H1 (cell line): ENCODE measurements at regions not wholly inside any gene's neighbourhood (a gene's known extent, or its start where the extent isn't known, plus 50 kb on each side); places are given as distances from the start of the nearest gene placed in this dataset.

Experiments
- CTCF ChIA-PET: fragments of 300-600 bp; sonication (Branson Sonifier 250); formaldehyde crosslinking; loops from one replicate; lab custom pipeline; 2021; ENCODE audit not compliant: partially characterized antibody; lab: Charles Lee
- POLR2A ChIA-PET: fragments of 300-600 bp; sonication (Branson Sonifier 250); formaldehyde crosslinking; loops from one replicate; lab custom pipeline; 2021; ENCODE audit warnings: inconsistent platforms; ENCODE audit not compliant: partially characterized antibody; lab: Charles Lee
- DNase-seq, 2 experiments: peaks; one replicate each; pipeline versions ENCODE4 v3.0.0 to v3.0.0-alpha.2; 2010 to 2022; ENCODE audit warnings: low spot score in 2 of 2, low read depth in 1 of 2, mixed read lengths in 1 of 2
- FAIRE-seq: peaks from 2 replicates; lab custom pipeline; 2011; peaks lifted over from hg19 to GRCh38; lab: Jason Lieb, UNC
- H2AFZ ChIP-seq: 2 replicates; pipeline ENCODE4 v1.8.1; 2012; ENCODE audit warnings: low read length, inconsistent platforms
- H2AK5ac ChIP-seq: 2 replicates; pipeline ENCODE4 v1.6.1; 2013; ENCODE audit warnings: low read depth, low read length
- H2BK120ac ChIP-seq: replicated peaks from 2 replicates; pipeline ENCODE3; 2013; ENCODE audit warnings: low read depth, low read length, inconsistent platforms
- H2BK12ac ChIP-seq: 2 replicates; pipeline ENCODE4 v1.6.1; 2013; ENCODE audit warnings: low read depth, low read length
- H2BK15ac ChIP-seq: 2 replicates; pipeline ENCODE4 v1.6.1; 2013; ENCODE audit warnings: low read length
- H2BK20ac ChIP-seq: 2 replicates; pipeline ENCODE4 v1.6.1; 2013; ENCODE audit warnings: low read length
- H2BK5ac ChIP-seq: 2 replicates; pipeline ENCODE4 v1.6.1; 2013; ENCODE audit warnings: low read depth, low read length
- H3K14ac ChIP-seq: 2 replicates; pipeline ENCODE4 v1.6.1; 2013; ENCODE audit warnings: inconsistent platforms; ENCODE audit not compliant: insufficient read length
- H3K18ac ChIP-seq: 2 replicates; pipeline ENCODE4 v1.6.1; 2013; ENCODE audit warnings: low read length; ENCODE audit errors: extremely low read depth
- H3K23ac ChIP-seq: 2 replicates; pipeline ENCODE4 v1.6.1; 2013; ENCODE audit warnings: inconsistent platforms; ENCODE audit not compliant: insufficient read length
- H3K23me2 ChIP-seq: 2 replicates; pipeline ENCODE4 v1.6.1; 2013; ENCODE audit warnings: low read depth, low read length
- H3K27ac ChIP-seq: 2 replicates; pipeline ENCODE4 v1.6.1; 2011; ENCODE audit warnings: low read depth, low read length, inconsistent platforms
- H3K27me3 ChIP-seq, 4 experiments: replicated peaks in 1 of 4; 1 replicate in 1 of 4; 2 replicates in 3 of 4; pipeline versions ENCODE4 v1.6.1 to v1.8.1; 2011 to 2013; ENCODE audit warnings: low read length in 3 of 4, mild to moderate bottlenecking in 3 of 4, inconsistent platforms in 2 of 4, mixed read lengths in 2 of 4, moderate library complexity in 1 of 4; ENCODE audit not compliant: control insufficient read depth in 3 of 4, insufficient read depth in 3 of 4; ENCODE audit errors: extremely low read depth in 1 of 4
- H3K36me3 ChIP-seq, 4 experiments: 2 replicates each; pipeline versions ENCODE4 v1.6.1 to v1.8.1; 2011 to 2013; ENCODE audit warnings: mild to moderate bottlenecking in 4 of 4, low read length in 3 of 4, moderate library complexity in 2 of 4, control low read depth in 1 of 4, inconsistent platforms in 1 of 4; ENCODE audit not compliant: insufficient read depth in 4 of 4, control insufficient read depth in 2 of 4
- H3K4ac ChIP-seq: replicated peaks from 2 replicates; pipeline ENCODE3; 2013; ENCODE audit warnings: low read length, low read depth, mixed read lengths, inconsistent platforms; ENCODE audit not compliant: insufficient read length
- H3K4me1 ChIP-seq, 4 experiments: replicated peaks in 1 of 4; 1 replicate in 1 of 4; 2 replicates in 3 of 4; pipeline versions ENCODE4 v1.6.1 to v1.8.1; 2011 to 2013; ENCODE audit warnings: low read length in 3 of 4, inconsistent platforms in 2 of 4, mixed read lengths in 1 of 4; ENCODE audit not compliant: insufficient read depth in 4 of 4, control insufficient read depth in 3 of 4
- H3K4me2 ChIP-seq, 2 experiments: 2 replicates each; pipeline versions ENCODE4 v1.6.1 to v1.8.1; 2011 to 2013; ENCODE audit warnings: low read depth in 2 of 2, low read length in 2 of 2, control low read depth in 1 of 2, inconsistent platforms in 1 of 2, mild to moderate bottlenecking in 1 of 2; ENCODE audit not compliant: insufficient read depth in 1 of 2
- H3K4me3 ChIP-seq, 4 experiments: fragments of 200-600, 300-600 bp in 1 of 4; sonication (generic), shearing (Covaris generic), sonication (Bioruptor Twin) in 1 of 4; 2 replicates each; pipeline versions ENCODE4 v1.5.1 to v1.8.1; 2011 to 2016; ENCODE audit warnings: low read length in 4 of 4, low read depth in 3 of 4, control low read depth in 2 of 4, inconsistent platforms in 2 of 4, mild to moderate bottlenecking in 2 of 4, mixed read lengths in 1 of 4, moderate library complexity in 1 of 4; ENCODE audit not compliant: insufficient read depth in 2 of 4; ENCODE audit errors: extremely low read depth in 1 of 4
- H3K56ac ChIP-seq: replicated peaks from 2 replicates; pipeline ENCODE3; 2013; ENCODE audit warnings: low read depth, mild to moderate bottlenecking, mixed read lengths, low read length, inconsistent platforms; ENCODE audit not compliant: insufficient read length
- H3K79me1 ChIP-seq: 2 replicates; pipeline ENCODE4 v1.6.1; 2013; ENCODE audit warnings: low read depth, low read length, control low read depth
- H3K79me2 ChIP-seq, 2 experiments: 2 replicates each; pipeline versions ENCODE4 v1.6.1 to v1.8.1; 2012 to 2013; ENCODE audit warnings: low read length in 2 of 2, mild to moderate bottlenecking in 2 of 2, inconsistent platforms in 1 of 2; ENCODE audit not compliant: insufficient read depth in 2 of 2, control insufficient read depth in 1 of 2
- H3K9ac ChIP-seq, 4 experiments: replicated peaks in 1 of 4; 1 replicate in 1 of 4; 2 replicates in 3 of 4; pipeline versions ENCODE4 v1.6.1 to v1.8.1; 2011 to 2013; ENCODE audit warnings: low read depth in 3 of 4, low read length in 3 of 4, control low read depth in 2 of 4, mild to moderate bottlenecking in 2 of 4, moderate library complexity in 2 of 4, inconsistent platforms in 1 of 4; ENCODE audit errors: extremely low read depth in 1 of 4
- H3K9me3 ChIP-seq, 2 experiments: 2 replicates each; pipeline versions ENCODE4 v1.6.1 to v1.8.1; 2012 to 2013; ENCODE audit warnings: mild to moderate bottlenecking in 2 of 2, moderate library complexity in 2 of 2, control low read depth in 1 of 2, inconsistent platforms in 1 of 2, low read depth in 1 of 2, low read length in 1 of 2, mixed read lengths in 1 of 2; ENCODE audit not compliant: insufficient read depth in 2 of 2
- H4K20me1 ChIP-seq, 2 experiments: replicated peaks in 1 of 2; 2 replicates each; pipeline versions ENCODE3 to v1.8.1; 2011 to 2013; ENCODE audit warnings: inconsistent platforms in 2 of 2, low read length in 2 of 2, mild to moderate bottlenecking in 1 of 2; ENCODE audit not compliant: insufficient read depth in 2 of 2, control insufficient read depth in 1 of 2
- H4K5ac ChIP-seq: 2 replicates; pipeline ENCODE4 v1.6.1; 2013; ENCODE audit warnings: low read length, low read depth, mixed read lengths, inconsistent platforms; ENCODE audit not compliant: insufficient read length
- H4K8ac ChIP-seq: 2 replicates; pipeline ENCODE4 v1.8.0; 2013; ENCODE audit warnings: mild to moderate bottlenecking, moderate library complexity, low read length, inconsistent platforms; ENCODE audit not compliant: insufficient read depth; ENCODE audit errors: extremely low read depth
- H4K91ac ChIP-seq: replicated peaks from 2 replicates; pipeline ENCODE3; 2013; ENCODE audit warnings: low read length, mixed read lengths, inconsistent platforms; ENCODE audit not compliant: insufficient read length
- E2F6 ChIP-seq: IDR thresholded peaks from 2 replicates; pipeline ENCODE4 v1.6.1; 2012; ENCODE audit warnings: inconsistent platforms
- EGR1 ChIP-seq: IDR thresholded peaks from 2 replicates; pipeline ENCODE4 v1.6.1; 2011; ENCODE audit warnings: low read depth, low read length, borderline replicate concordance
- EP300 ChIP-seq, 2 experiments: IDR thresholded peaks; 1 replicate in 1 of 2; 2 replicates in 1 of 2; pipeline ENCODE4 v1.6.1; 2011 to 2012; ENCODE audit warnings: low read depth in 2 of 2, low read length in 2 of 2, mild to moderate bottlenecking in 2 of 2, borderline replicate concordance in 1 of 2, inconsistent platforms in 1 of 2, moderate library complexity in 1 of 2
- EZH2 ChIP-seq: fragments of 200-600 bp; sonication (generic); IDR thresholded peaks from 2 replicates; pipeline ENCODE4 v1.7.1; 2012; ENCODE audit warnings: low read depth, mild to moderate bottlenecking, moderate library complexity, low read length, inconsistent platforms; ENCODE audit not compliant: severe bottlenecking
- HDAC6 ChIP-seq: IDR thresholded peaks from one replicate; pipeline ENCODE4 v1.7.1; 2012; ENCODE audit warnings: low read depth, mild to moderate bottlenecking, inconsistent platforms, low read length, moderate library complexity
- NANOG ChIP-seq: IDR thresholded peaks from 2 replicates; pipeline ENCODE4 v1.6.1; 2011; ENCODE audit warnings: low read length, low read depth, mild to moderate bottlenecking, inconsistent platforms; ENCODE audit not compliant: insufficient read depth, poor library complexity, severe bottlenecking
- RXRA ChIP-seq: IDR thresholded peaks from 2 replicates; pipeline ENCODE4 v1.6.1; 2011; ENCODE audit warnings: low read depth, mild to moderate bottlenecking, low read length, moderate library complexity; ENCODE audit not compliant: insufficient read depth
- SRF ChIP-seq: IDR thresholded peaks from 2 replicates; pipeline ENCODE4 v1.6.1; 2011; ENCODE audit warnings: mild to moderate bottlenecking, low read depth, low read length, moderate library complexity
- TAF1 ChIP-seq: IDR thresholded peaks from 2 replicates; pipeline ENCODE4 v1.6.1; 2011; ENCODE audit warnings: mild to moderate bottlenecking, low read depth, low read length
- TCF12 ChIP-seq: IDR thresholded peaks from 2 replicates; pipeline ENCODE4 v1.6.1; 2011; ENCODE audit warnings: low read depth, mild to moderate bottlenecking, low read length
- USF2 ChIP-seq: IDR thresholded peaks from 2 replicates; pipeline ENCODE4 v1.6.1; 2011; ENCODE audit warnings: low read length, improper control_type of control experiment
- WGBS, 2 experiments: shearing (Covaris generic) in 1 of 2; methylation state at CpG; one replicate each; pipeline versions ENCODE4 v1.1.6 to v1.1.7; 2013 to 2015; ENCODE audit warnings: low lambda C conversion rate in 2 of 2, mixed read lengths in 2 of 2, inconsistent platforms in 1 of 2, low coverage in 1 of 2, missing lambda C conversion rate in 1 of 2; ENCODE audit not compliant: insufficient replicate concordance in 2 of 2, insufficient coverage in 1 of 2, insufficient read length in 1 of 2; ENCODE audit errors: extremely low coverage in 1 of 2, missing lambda C conversion rate in 1 of 2; 5-methylcytosine and 5-hydroxymethylcytosine counted together

GRCh38 chr6:130526466-130526865, 160.6 kb downstream of the TMEM200A start:
- Histone ChIP-seq H3K4me2 (no peak overlapping the region), H3K79me2 (no peaks in the 10 kb centered on the region), H3K14ac (no peak overlapping the region), H3K9me3 (no peaks in the 10 kb centered on the region; a peak in 1 of 4 replicates), H3K23ac (no peak overlapping the region), H2BK5ac (no peak overlapping the region), H3K18ac (no peak overlapping the region), H4K5ac (no peak overlapping the region), H3K27ac (no peak overlapping the region), H3K4ac (no peak overlapping the region), H3K4me1 (no peaks in the 10 kb centered on the region), H2AK5ac (no peak overlapping the region), H4K20me1 (no peaks in the 10 kb centered on the region), H3K9ac (no peak overlapping the region), H4K8ac (no peak overlapping the region), H3K79me1 (no peaks in the 10 kb centered on the region), H2BK15ac (no peak overlapping the region), H3K27me3 (no peaks in the 10 kb centered on the region), H4K91ac (no peak overlapping the region), H2BK120ac (no peak overlapping the region), H3K23me2 (no peaks in the 10 kb centered on the region), H3K4me3 (no peak overlapping the region), H3K56ac (no peak overlapping the region), H3K36me3 (no peaks in the 10 kb centered on the region), H2AFZ (no peak overlapping the region; the same call in 1 of the 2 replicates), H2BK12ac (no peak overlapping the region), H2BK20ac (no peak overlapping the region)
- FAIRE-seq (no peak), DNase-seq (no peak)
- 83% methylated on average over 3 of the region's 3 CpGs; no CpG with 5 or more reads in 1 of the 2 experiments for WGBS, 2 experiments
- ChIA-PET CTCF (interaction anchor here (0.8 to 1.2 kb wide), 3 partner anchors 11 to 199 kb away, joined by 3 read pairs; no protein-coding TSS in a partner anchor), POLR2A (no interaction called here)
- TF ChIP-seq HDAC6 (no peak), NANOG (no peak), EZH2 (no peak), TCF12 (no peak), EP300 (IDR thresholded peaks at IDR 0.05; ENCODE audit: borderline replicate concordance in 1 of 2, low read depth in 2 of 2, low read length in 2 of 2) (no peak), RXRA (no peak), USF2 (no peak), E2F6 (no peak), SRF (no peak), EGR1 (no peak), TAF1 (no peak)
